ENCODE measurements at regions not wholly inside any gene's neighbourhood (a gene's known extent, or its start where the extent isn't known, plus 50 kb on each side); places are given as distances from the start of the nearest gene placed in this dataset.
"Not testable (repeated sequence)": the region's sequence is repeated elsewhere in the genome, so short reads cannot be mapped to it uniquely, and the experiment has no call there.

GRCh38 chr4:173626277-173626676, 96.2 kb upstream of the HAND2 start:
- intact Hi-C loops (cut with DNase I), result no loop called here
- TF ChIP-seq CTCF (IDR thresholded peaks at IDR 0.05) (no peak), POLR2A (IDR thresholded peaks at IDR 0.05) (no peak)
- no peaks in the 10 kb centered on the region for H3K4me1 ChIP-seq
- no peak for ATAC-seq
- DNase-seq, result no peak
- H3K9me3 ChIP-seq, result peaks cover 0 to 8% (median 0%) of the 10 kb centered on the region in 3 donors
- no peak overlapping the region for H3K4me3 ChIP-seq
- no peaks in the 10 kb centered on the region for H3K36me3 ChIP-seq (replicated peaks in 1 of 2; ENCODE audit: insufficient read depth in 1 of 2, low read depth in 2 of 2)
- no peaks in the 10 kb centered on the region for H3K27me3 ChIP-seq
- WGBS, 2 donors, result 53 to 69% methylated on average over 1 of the region's 1 CpG
- H3K27ac ChIP-seq, result no peak overlapping the region

GRCh38 chr4:173618648-173619047, 88.6 kb upstream of the HAND2 start:
- H3K4me1 ChIP-seq; H3K27me3 ChIP-seq; H3K36me3 ChIP-seq (replicated peaks in 1 of 2; ENCODE audit: insufficient read depth in 1 of 2, low read depth in 2 of 2); DNase-seq; H3K27ac ChIP-seq; H3K4me3 ChIP-seq; ATAC-seq; H3K9me3 ChIP-seq; intact Hi-C loops (cut with DNase I): not testable (repeated sequence)
- WGBS, 2 donors, result 74 to 100% methylated on average over 2 to 5 of the region's 5 CpGs

GRCh38 chr4:173609158-173609557, 79.1 kb upstream of the HAND2 start:
- Histone ChIP-seq H3K4me3 (no peak overlapping the region), H3K27ac (no peak overlapping the region), H3K9me3 (no peaks in the 10 kb centered on the region), H3K27me3 (no peaks in the 10 kb centered on the region), H3K36me3 (replicated peaks in 1 of 2; ENCODE audit: insufficient read depth in 1 of 2, low read depth in 2 of 2) (no peaks in the 10 kb centered on the region), H3K4me1 (no peaks in the 10 kb centered on the region)
- TF ChIP-seq POLR2A (IDR thresholded peaks at IDR 0.05) (no peak), CTCF (IDR thresholded peaks at IDR 0.05) (no peak)
- DNase-seq (no peak), ATAC-seq (no peak)
- 88 to 89% methylated on average over 2 of the region's 2 CpGs for WGBS, 2 donors
- intact Hi-C loops (cut with DNase I), result no loop called here

- intact Hi-C loops (cut with DNase I); H3K4me3 ChIP-seq; H3K4me1 ChIP-seq; H3K36me3 ChIP-seq (replicated peaks in 1 of 2; ENCODE audit: insufficient read depth in 1 of 2, low read depth in 2 of 2); H3K27me3 ChIP-seq; H3K9me3 ChIP-seq; ATAC-seq; H3K27ac ChIP-seq: not testable (repeated sequence)
- WGBS, 2 donors, result 34 to 40% methylated on average over 1 to 13 of the region's 15 CpGs
- peak in 1 of 4 donors; percentile 31 for DNase-seq
Measured at GRCh38 chr4:173608632-173609031, 78.6 kb upstream of the HAND2 start.

- no peak for TF ChIP-seq POLR2A (IDR thresholded peaks at IDR 0.05)
- no peak for TF ChIP-seq CTCF (IDR thresholded peaks at IDR 0.05)
- no peaks in the 10 kb centered on the region for H3K27me3 ChIP-seq
- WGBS, 2 donors, result 90 to 96% methylated on average over 3 of the region's 3 CpGs
- H3K36me3 ChIP-seq (replicated peaks in 1 of 2; ENCODE audit: insufficient read depth in 1 of 2, low read depth in 2 of 2), result no peaks in the 10 kb centered on the region
- H3K9me3 ChIP-seq, result no peaks in the 10 kb centered on the region
- intact Hi-C loops (cut with DNase I), result no loop called here
- no peak overlapping the region for H3K4me3 ChIP-seq
- no peak for ATAC-seq
- H3K27ac ChIP-seq, result no peak overlapping the region
- DNase-seq, result no peak
- H3K4me1 ChIP-seq, result no peaks in the 10 kb centered on the region
Measured at GRCh38 chr4:173591760-173592159, 61.7 kb upstream of the HAND2 start.

GRCh38 chr4:173590697-173591096, 60.7 kb upstream of the HAND2 start:
- ATAC-seq, result no peak
- Histone ChIP-seq H3K4me1 (no peaks in the 10 kb centered on the region), H3K9me3 (no peaks in the 10 kb centered on the region), H3K36me3 (replicated peaks in 1 of 2; ENCODE audit: insufficient read depth in 1 of 2, low read depth in 2 of 2) (no peaks in the 10 kb centered on the region), H3K4me3 (no peak overlapping the region), H3K27ac (no peak overlapping the region), H3K27me3 (no peaks in the 10 kb centered on the region)
- whole genome bisulfite sequencing, 2 donors, result 64 to 69% methylated on average over 4 of the region's 4 CpGs
- TF ChIP-seq CTCF (IDR thresholded peaks at IDR 0.05), result no peak
- TF ChIP-seq POLR2A (IDR thresholded peaks at IDR 0.05), result no peak
- intact Hi-C loops (cut with DNase I), result no loop called here
- no peak for DNase-seq

Data from body of pancreas (tissue), 4 donors.